ENCODE measurements at regions not wholly inside any gene's neighbourhood (a gene's known extent, or its start where the extent isn't known, plus 50 kb on each side); places are given as distances from the start of the nearest gene placed in this dataset.

DNA sequence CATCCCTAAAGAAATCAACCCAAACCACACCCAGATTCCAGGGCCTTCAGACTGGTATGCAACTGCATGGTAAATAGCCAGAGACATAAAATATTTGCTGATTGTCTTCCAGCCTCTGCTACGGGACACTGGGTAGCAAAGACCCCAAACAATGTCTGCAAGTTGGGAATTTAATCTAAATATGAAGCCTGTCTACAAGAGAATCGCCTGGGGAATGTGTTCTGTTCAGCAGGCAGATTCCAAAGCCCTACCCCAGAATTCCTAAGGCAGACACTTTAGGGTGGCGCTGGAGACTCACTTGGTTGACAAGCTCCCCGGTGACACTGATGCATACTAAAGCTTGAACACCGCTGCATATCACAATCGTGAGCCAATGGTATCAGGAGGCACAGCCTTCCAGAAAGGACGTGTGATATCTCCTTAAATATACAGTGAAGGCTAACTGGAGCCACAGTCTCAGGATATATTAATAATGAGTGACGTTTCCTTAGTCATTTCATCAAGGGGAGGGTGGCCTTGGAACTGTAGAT lies 684.1 kb downstream of the NTRK3 start:
- H3K9me2 ChIP-seq (ENCODE audit: insufficient read depth) = no peaks in the 10 kb centered on the region
- ChIA-PET CTCF (no interaction called here), RAD21 (ENCODE audit: low non-redundant PET in 1 of 2, low total read pairs in 2 of 2, uncharacterized antibody in 2 of 2, unreplicated experiment in 2 of 2) (no interaction called here), POLR2A (no interaction called here)
- DNase-seq (ENCODE audit: low read depth, low spot score) = no peak
- H3K79me2 ChIP-seq (ENCODE audit: insufficient read depth, low read length) = no peaks in the 10 kb centered on the region
- no peak overlapping the region for H2AFZ ChIP-seq (ENCODE audit: low read depth, low read length, poor library complexity, severe bottlenecking)
- H3K9me3 ChIP-seq (ENCODE audit: control insufficient read depth in 1 of 2, insufficient read depth in 1 of 2, low read depth in 1 of 2, low read length in 2 of 2) = peaks cover 8 to 18% of the 10 kb centered on the region in 2 experiments; a peak in 2 of 4 replicates
- H3K4me1 ChIP-seq (ENCODE audit: control insufficient read depth in 1 of 2, insufficient read depth in 2 of 2, low read length in 2 of 2) = no peaks in the 10 kb centered on the region
- no peaks in the 10 kb centered on the region for H4K20me1 ChIP-seq (ENCODE audit: insufficient read depth)
- intact Hi-C loops (cut with micrococcal nuclease) = no loop called here
- no TSS peak for BruUV-seq (replicated peaks)
- no peak overlapping the region for H3K9ac ChIP-seq (ENCODE audit: low read length)
- no peak overlapping the region for H3K27ac ChIP-seq (ENCODE audit: low read depth, low read length)
- no peak overlapping the region for H3K4me3 ChIP-seq (replicated peaks in 1 of 2; ENCODE audit: low read depth in 1 of 2, low read length in 2 of 2)
- no peak for ATAC-seq
- TF ChIP-seq SP1 (IDR thresholded peaks at IDR 0.05; ENCODE audit: low read depth) (no peak), CBX3 (IDR thresholded peaks at IDR 0.05; ENCODE audit: low read depth) (no peak), CEBPB (IDR thresholded peaks at IDR 0.05; ENCODE audit: low read depth) (no peak), RAD21 (IDR thresholded peaks at IDR 0.05; ENCODE audit: low read depth) (no peak), SRF (IDR thresholded peaks at IDR 0.05; ENCODE audit: low read depth) (no peak), SIN3A (IDR thresholded peaks at IDR 0.05; ENCODE audit: low read depth) (no peak), POLR2A (IDR thresholded peaks at IDR 0.05; ENCODE audit: borderline replicate concordance, extremely low read depth, insufficient read depth, insufficient read length) (no peak), POLR2AphosphoS5 (IDR thresholded peaks at IDR 0.05; ENCODE audit: low read depth, low read length) (no peak), EZH2phosphoT487 (IDR thresholded peaks at IDR 0.05; ENCODE audit: borderline replicate concordance) (no peak), ELF1 (IDR thresholded peaks at IDR 0.05; ENCODE audit: borderline replicate concordance, low read depth) (no peak), ZNF274 (IDR thresholded peaks at IDR 0.05; ENCODE audit: low read depth, low read length) (no peak), EGR1 (IDR thresholded peaks at IDR 0.05; ENCODE audit: low read depth) (no peak), EZH2 (IDR thresholded peaks at IDR 0.05) (no peak)
- TF ChIP-seq, protein P1, sequence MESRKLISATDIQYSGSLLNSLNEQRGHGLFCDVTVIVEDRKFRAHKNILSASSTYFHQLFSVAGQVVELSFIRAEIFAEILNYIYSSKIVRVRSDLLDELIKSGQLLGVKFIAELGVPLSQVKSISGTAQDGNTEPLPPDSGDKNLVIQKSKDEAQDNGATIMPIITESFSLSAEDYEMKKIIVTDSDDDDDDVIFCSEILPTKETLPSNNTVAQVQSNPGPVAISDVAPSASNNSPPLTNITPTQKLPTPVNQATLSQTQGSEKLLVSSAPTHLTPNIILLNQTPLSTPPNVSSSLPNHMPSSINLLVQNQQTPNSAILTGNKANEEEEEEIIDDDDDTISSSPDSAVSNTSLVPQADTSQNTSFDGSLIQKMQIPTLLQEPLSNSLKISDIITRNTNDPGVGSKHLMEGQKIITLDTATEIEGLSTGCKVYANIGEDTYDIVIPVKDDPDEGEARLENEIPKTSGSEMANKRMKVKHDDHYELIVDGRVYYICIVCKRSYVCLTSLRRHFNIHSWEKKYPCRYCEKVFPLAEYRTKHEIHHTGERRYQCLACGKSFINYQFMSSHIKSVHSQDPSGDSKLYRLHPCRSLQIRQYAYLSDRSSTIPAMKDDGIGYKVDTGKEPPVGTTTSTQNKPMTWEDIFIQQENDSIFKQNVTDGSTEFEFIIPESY (IDR thresholded peaks at IDR 0.05; ENCODE audit: extremely low read depth, insufficient replicate concordance, low read length) = no peak
- TF ChIP-seq, protein P2, sequence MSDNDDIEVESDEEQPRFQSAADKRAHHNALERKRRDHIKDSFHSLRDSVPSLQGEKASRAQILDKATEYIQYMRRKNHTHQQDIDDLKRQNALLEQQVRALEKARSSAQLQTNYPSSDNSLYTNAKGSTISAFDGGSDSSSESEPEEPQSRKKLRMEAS (IDR thresholded peaks at IDR 0.05) = no peak
- TF ChIP-seq, protein P3, sequence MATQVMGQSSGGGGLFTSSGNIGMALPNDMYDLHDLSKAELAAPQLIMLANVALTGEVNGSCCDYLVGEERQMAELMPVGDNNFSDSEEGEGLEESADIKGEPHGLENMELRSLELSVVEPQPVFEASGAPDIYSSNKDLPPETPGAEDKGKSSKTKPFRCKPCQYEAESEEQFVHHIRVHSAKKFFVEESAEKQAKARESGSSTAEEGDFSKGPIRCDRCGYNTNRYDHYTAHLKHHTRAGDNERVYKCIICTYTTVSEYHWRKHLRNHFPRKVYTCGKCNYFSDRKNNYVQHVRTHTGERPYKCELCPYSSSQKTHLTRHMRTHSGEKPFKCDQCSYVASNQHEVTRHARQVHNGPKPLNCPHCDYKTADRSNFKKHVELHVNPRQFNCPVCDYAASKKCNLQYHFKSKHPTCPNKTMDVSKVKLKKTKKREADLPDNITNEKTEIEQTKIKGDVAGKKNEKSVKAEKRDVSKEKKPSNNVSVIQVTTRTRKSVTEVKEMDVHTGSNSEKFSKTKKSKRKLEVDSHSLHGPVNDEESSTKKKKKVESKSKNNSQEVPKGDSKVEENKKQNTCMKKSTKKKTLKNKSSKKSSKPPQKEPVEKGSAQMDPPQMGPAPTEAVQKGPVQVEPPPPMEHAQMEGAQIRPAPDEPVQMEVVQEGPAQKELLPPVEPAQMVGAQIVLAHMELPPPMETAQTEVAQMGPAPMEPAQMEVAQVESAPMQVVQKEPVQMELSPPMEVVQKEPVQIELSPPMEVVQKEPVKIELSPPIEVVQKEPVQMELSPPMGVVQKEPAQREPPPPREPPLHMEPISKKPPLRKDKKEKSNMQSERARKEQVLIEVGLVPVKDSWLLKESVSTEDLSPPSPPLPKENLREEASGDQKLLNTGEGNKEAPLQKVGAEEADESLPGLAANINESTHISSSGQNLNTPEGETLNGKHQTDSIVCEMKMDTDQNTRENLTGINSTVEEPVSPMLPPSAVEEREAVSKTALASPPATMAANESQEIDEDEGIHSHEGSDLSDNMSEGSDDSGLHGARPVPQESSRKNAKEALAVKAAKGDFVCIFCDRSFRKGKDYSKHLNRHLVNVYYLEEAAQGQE (IDR thresholded peaks at IDR 0.05; ENCODE audit: low read depth) = no peak
- no peaks in the 10 kb centered on the region for H3K27me3 ChIP-seq (ENCODE audit: insufficient read depth, low read length)
- no peak overlapping the region for H3K4me2 ChIP-seq (ENCODE audit: low read length)
- no peaks in the 10 kb centered on the region for H3K36me3 ChIP-seq (ENCODE audit: control insufficient read depth in 1 of 2, insufficient read depth in 2 of 2, low read length in 2 of 2)
